ENCODE measurements at regions not wholly inside any gene's neighbourhood (a gene's known extent, or its start where the extent isn't known, plus 50 kb on each side); places are given as distances from the start of the nearest gene placed in this dataset.

DNA sequence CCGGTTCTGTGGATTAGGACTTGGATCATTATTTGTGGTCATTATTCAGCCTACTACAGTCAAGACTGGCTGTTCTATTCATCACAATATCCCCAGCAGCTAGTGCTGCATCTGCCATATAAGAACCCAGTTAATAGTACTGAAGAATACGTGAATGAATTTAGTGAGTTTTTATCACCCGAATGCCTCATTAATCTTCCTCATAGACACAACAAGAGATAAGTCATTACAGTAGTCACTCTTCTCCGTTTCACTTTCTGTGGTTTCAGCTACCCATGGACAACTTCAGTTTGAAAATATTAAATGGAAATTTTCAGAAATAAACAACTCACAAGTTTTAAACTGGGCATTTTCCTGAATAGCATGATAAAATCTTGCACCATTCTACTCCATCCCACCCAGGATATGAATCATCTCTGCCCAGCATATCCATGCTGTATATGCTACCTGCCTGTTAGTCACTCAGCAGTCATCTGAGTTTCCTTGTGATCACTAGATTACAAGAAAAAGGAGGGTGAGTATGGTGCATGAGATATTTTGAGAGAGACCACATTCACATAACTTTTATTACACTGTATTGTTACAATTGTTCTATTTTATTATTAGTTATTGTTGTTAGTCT, 363.7 kb upstream of the CHAC2 start:
- no peak for DNase-seq (ENCODE audit: low spot score)
- Histone ChIP-seq H3K27me3 (ENCODE audit: control insufficient read depth in 3 of 3, insufficient read depth in 3 of 3, low read depth in 1 of 3, low read length in 3 of 3) (no peaks in the 10 kb centered on the region), H2AK5ac (ENCODE audit: low read depth, low read length) (no peak overlapping the region), H2BK12ac (ENCODE audit: low read length) (no peak overlapping the region), H3K14ac (ENCODE audit: low read length) (no peak overlapping the region), H3K4me2 (ENCODE audit: insufficient read depth, low read length, poor library complexity, severe bottlenecking) (no peak overlapping the region), H2BK5ac (ENCODE audit: low read length) (no peak overlapping the region), H3K4me3 (ENCODE audit: low read length in 2 of 2) (no peak overlapping the region), H3K79me1 (ENCODE audit: low read depth, low read length) (no peaks in the 10 kb centered on the region), H4K8ac (ENCODE audit: low read depth, low read length) (no peak overlapping the region), H2AFZ (ENCODE audit: low read length) (no peak overlapping the region), H3K36me3 (replicated peaks in 1 of 2; ENCODE audit: control insufficient read depth in 2 of 2, insufficient read depth in 2 of 2, low read length in 2 of 2) (no peaks in the 10 kb centered on the region), H3K27ac (replicated peaks; ENCODE audit: low read length) (no peak overlapping the region), H3K4me1 (ENCODE audit: control insufficient read depth in 2 of 2, insufficient read depth in 1 of 2, low read depth in 1 of 2, low read length in 2 of 2) (no peaks in the 10 kb centered on the region), H2BK120ac (ENCODE audit: low read depth, low read length) (no peak overlapping the region), H3K23ac (ENCODE audit: low read depth, low read length, poor library complexity) (no peak overlapping the region), H3K18ac (ENCODE audit: low read length) (no peak overlapping the region), H3K9me3 (replicated peaks in 1 of 2; ENCODE audit: control insufficient read depth in 2 of 2, insufficient read depth in 1 of 2, low read depth in 1 of 2, low read length in 2 of 2) (no peaks in the 10 kb centered on the region), H3K9ac (ENCODE audit: low read depth, low read length, poor library complexity) (no peak overlapping the region), H4K91ac (ENCODE audit: low read depth, low read length, poor library complexity) (no peak overlapping the region), H3K4ac (ENCODE audit: low read length) (no peak overlapping the region), H2BK15ac (ENCODE audit: low read length) (no peak overlapping the region)
- WGBS, 2 donors (ENCODE audit: extremely low coverage in 2 of 2, insufficient read length in 2 of 2, insufficient replicate concordance in 1 of 2) = no CpG with 5 or more reads among the region's 4 CpGs

DNA sequence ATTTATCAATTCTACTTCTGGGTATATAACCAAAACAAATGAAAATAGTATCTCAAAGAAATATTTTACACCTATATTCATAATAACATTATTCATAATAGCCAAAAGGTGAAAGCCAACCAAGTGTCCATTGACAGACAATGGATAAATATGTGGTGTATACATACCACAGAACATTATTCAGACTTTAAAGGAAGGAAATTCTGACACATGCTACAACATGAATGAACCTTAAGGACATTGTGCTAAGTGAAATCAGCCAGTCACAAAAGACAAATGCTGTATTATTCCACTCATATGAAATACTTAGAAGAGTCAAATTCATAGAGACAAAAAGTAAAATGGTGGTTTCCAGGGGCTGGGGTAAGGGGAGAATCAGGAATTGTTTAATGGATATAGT, 370.5 kb upstream of the CHAC2 start:
- Histone ChIP-seq H4K91ac (ENCODE audit: low read depth, low read length, poor library complexity) (no peak overlapping the region), H3K27me3 (ENCODE audit: control insufficient read depth in 3 of 3, insufficient read depth in 3 of 3, low read depth in 1 of 3, low read length in 3 of 3) (no peaks in the 10 kb centered on the region), H3K4ac (ENCODE audit: low read length) (no peak overlapping the region), H3K14ac (ENCODE audit: low read length) (no peak overlapping the region), H3K9me3 (replicated peaks in 1 of 2; ENCODE audit: control insufficient read depth in 2 of 2, insufficient read depth in 1 of 2, low read depth in 1 of 2, low read length in 2 of 2) (peaks cover 0 to 1% of the 10 kb centered on the region in 2 donors), H3K23ac (ENCODE audit: low read depth, low read length, poor library complexity) (no peak overlapping the region), H2BK5ac (ENCODE audit: low read length) (no peak overlapping the region), H3K18ac (ENCODE audit: low read length) (no peak overlapping the region), H3K79me1 (ENCODE audit: low read depth, low read length) (no peaks in the 10 kb centered on the region), H3K9ac (ENCODE audit: low read depth, low read length, poor library complexity) (no peak overlapping the region), H2BK15ac (ENCODE audit: low read length) (no peak overlapping the region), H3K27ac (replicated peaks; ENCODE audit: low read length) (no peak overlapping the region), H2AFZ (ENCODE audit: low read length) (no peak overlapping the region), H3K4me3 (ENCODE audit: low read length in 2 of 2) (no peak overlapping the region), H2BK120ac (ENCODE audit: low read depth, low read length) (no peak overlapping the region), H2BK12ac (ENCODE audit: low read length) (no peak overlapping the region), H2AK5ac (ENCODE audit: low read depth, low read length) (no peak overlapping the region), H3K36me3 (replicated peaks in 1 of 2; ENCODE audit: control insufficient read depth in 2 of 2, insufficient read depth in 2 of 2, low read length in 2 of 2) (no peaks in the 10 kb centered on the region), H4K8ac (ENCODE audit: low read depth, low read length) (no peak overlapping the region), H3K4me1 (ENCODE audit: control insufficient read depth in 2 of 2, insufficient read depth in 1 of 2, low read depth in 1 of 2, low read length in 2 of 2) (no peaks in the 10 kb centered on the region), H3K4me2 (ENCODE audit: insufficient read depth, low read length, poor library complexity, severe bottlenecking) (no peak overlapping the region)
- DNase-seq (ENCODE audit: low spot score) = no peak

- Histone ChIP-seq H4K8ac (ENCODE audit: low read depth, low read length) (no peak overlapping the region), H2AK5ac (ENCODE audit: low read depth, low read length) (no peak overlapping the region), H2BK15ac (ENCODE audit: low read length) (no peak overlapping the region), H4K91ac (ENCODE audit: low read depth, low read length, poor library complexity) (no peak overlapping the region), H3K9ac (ENCODE audit: low read depth, low read length, poor library complexity) (no peak overlapping the region), H3K79me1 (ENCODE audit: low read depth, low read length) (no peaks in the 10 kb centered on the region), H2BK120ac (ENCODE audit: low read depth, low read length) (no peak overlapping the region), H2BK12ac (ENCODE audit: low read length) (no peak overlapping the region), H3K23ac (ENCODE audit: low read depth, low read length, poor library complexity) (no peak overlapping the region), H3K4me1 (ENCODE audit: control insufficient read depth in 2 of 2, insufficient read depth in 1 of 2, low read depth in 1 of 2, low read length in 2 of 2) (no peaks in the 10 kb centered on the region), H2BK5ac (ENCODE audit: low read length) (no peak overlapping the region), H3K27me3 (ENCODE audit: control insufficient read depth in 3 of 3, insufficient read depth in 3 of 3, low read depth in 1 of 3, low read length in 3 of 3) (no peaks in the 10 kb centered on the region), H3K4me2 (ENCODE audit: insufficient read depth, low read length, poor library complexity, severe bottlenecking) (no peak overlapping the region), H3K9me3 (replicated peaks in 1 of 2; ENCODE audit: control insufficient read depth in 2 of 2, insufficient read depth in 1 of 2, low read depth in 1 of 2, low read length in 2 of 2) (no peaks in the 10 kb centered on the region), H3K27ac (replicated peaks; ENCODE audit: low read length) (no peak overlapping the region), H3K18ac (ENCODE audit: low read length) (no peak overlapping the region), H3K36me3 (replicated peaks in 1 of 2; ENCODE audit: control insufficient read depth in 2 of 2, insufficient read depth in 2 of 2, low read length in 2 of 2) (no peaks in the 10 kb centered on the region), H3K4ac (ENCODE audit: low read length) (no peak overlapping the region), H3K4me3 (ENCODE audit: low read length in 2 of 2) (no peak overlapping the region), H2AFZ (ENCODE audit: low read length) (no peak overlapping the region), H3K14ac (ENCODE audit: low read length) (no peak overlapping the region)
- DNase-seq (ENCODE audit: low spot score) = no peak
Measured at GRCh38 chr2:53381271-53381670, 386.3 kb upstream of the CHAC2 start.

DNA sequence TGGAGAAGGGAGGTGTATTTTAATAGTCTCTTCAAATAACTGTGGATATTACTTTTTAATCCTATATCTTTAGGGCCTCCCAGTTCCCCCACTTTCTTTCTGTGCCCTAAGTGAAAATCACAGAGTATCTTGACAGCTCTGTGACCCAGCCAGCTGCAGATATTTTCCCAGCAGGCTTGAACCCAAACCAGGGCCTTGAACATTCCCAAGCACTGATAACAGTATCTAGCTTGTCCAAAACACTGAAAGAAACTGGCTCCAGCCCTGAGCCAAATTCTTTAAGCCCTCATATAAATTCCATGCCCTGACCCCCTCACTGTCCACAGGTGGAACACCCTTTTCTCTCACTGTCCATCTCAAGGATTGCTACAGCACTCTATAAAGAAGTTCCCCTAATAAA, 388.1 kb upstream of the CHAC2 start:
- no peak overlapping the region for H2BK12ac ChIP-seq (ENCODE audit: low read length)
- no peak overlapping the region for H3K14ac ChIP-seq (ENCODE audit: low read length)
- H2BK15ac ChIP-seq (ENCODE audit: low read length) = no peak overlapping the region
- H3K27ac ChIP-seq (replicated peaks; ENCODE audit: low read length) = no peak overlapping the region
- no peak overlapping the region for H2BK5ac ChIP-seq (ENCODE audit: low read length)
- no peak overlapping the region for H4K8ac ChIP-seq (ENCODE audit: low read depth, low read length)
- no peak overlapping the region for H2AFZ ChIP-seq (ENCODE audit: low read length)
- H3K23ac ChIP-seq (ENCODE audit: low read depth, low read length, poor library complexity) = no peak overlapping the region
- H3K4me2 ChIP-seq (ENCODE audit: insufficient read depth, low read length, poor library complexity, severe bottlenecking) = no peak overlapping the region
- H4K91ac ChIP-seq (ENCODE audit: low read depth, low read length, poor library complexity) = no peak overlapping the region
- no peaks in the 10 kb centered on the region for H3K4me1 ChIP-seq (ENCODE audit: control insufficient read depth in 2 of 2, insufficient read depth in 1 of 2, low read depth in 1 of 2, low read length in 2 of 2)
- H3K9me3 ChIP-seq (replicated peaks in 1 of 2; ENCODE audit: control insufficient read depth in 2 of 2, insufficient read depth in 1 of 2, low read depth in 1 of 2, low read length in 2 of 2) = no peaks in the 10 kb centered on the region
- H3K27me3 ChIP-seq (ENCODE audit: control insufficient read depth in 3 of 3, insufficient read depth in 3 of 3, low read depth in 1 of 3, low read length in 3 of 3) = no peaks in the 10 kb centered on the region
- no peaks in the 10 kb centered on the region for H3K36me3 ChIP-seq (replicated peaks in 1 of 2; ENCODE audit: control insufficient read depth in 2 of 2, insufficient read depth in 2 of 2, low read length in 2 of 2)
- H3K4me3 ChIP-seq (ENCODE audit: low read length in 2 of 2) = no peak overlapping the region
- no peak overlapping the region for H2BK120ac ChIP-seq (ENCODE audit: low read depth, low read length)
- H3K4ac ChIP-seq (ENCODE audit: low read length) = no peak overlapping the region
- DNase-seq (ENCODE audit: low spot score) = no peak
- H3K79me1 ChIP-seq (ENCODE audit: low read depth, low read length) = no peaks in the 10 kb centered on the region
- no peak overlapping the region for H2AK5ac ChIP-seq (ENCODE audit: low read depth, low read length)
- H3K9ac ChIP-seq (ENCODE audit: low read depth, low read length, poor library complexity) = no peak overlapping the region
- no peak overlapping the region for H3K18ac ChIP-seq (ENCODE audit: low read length)

All from neuronal stem cell (in vitro differentiated cells).